DOHH2 (cell line): ENCODE measurements at regions not wholly inside any gene's neighbourhood (a gene's known extent, or its start where the extent isn't known, plus 50 kb on each side); places are given as distances from the start of the nearest gene placed in this dataset.

ENCODE experiments used
- H3F3A ChIP-seq: fragments of 200-600 bp; sonication (generic), shearing (Covaris generic); 2 replicates; pipeline ENCODE4 v1.6.0; 2016; ENCODE audit warnings: antibody characterized with exemption, mild to moderate bottlenecking; ENCODE audit not compliant: control insufficient read depth, insufficient read depth
- H3K27ac ChIP-seq: fragments of 200-600 bp; sonication (generic); 2 replicates; pipeline ENCODE4 v1.5.1; 2014; ENCODE audit warnings: low read depth, mild to moderate bottlenecking, low read length, moderate library complexity
- H3K27me3 ChIP-seq: fragments of 200-600 bp; sonication (generic); 2 replicates; pipeline ENCODE4 v1.6.1; 2014; ENCODE audit warnings: mild to moderate bottlenecking, low read length, mixed read lengths; ENCODE audit not compliant: control insufficient read depth
- H3K36me3 ChIP-seq: fragments of 200-600 bp; sonication (generic); 2 replicates; pipeline ENCODE4 v1.6.1; 2014; ENCODE audit warnings: mild to moderate bottlenecking, low read length, moderate library complexity, mixed read lengths; ENCODE audit not compliant: control insufficient read depth
- H3K4me1 ChIP-seq: fragments of 200-600 bp; sonication (generic); 2 replicates; pipeline ENCODE4 v1.6.1; 2014; ENCODE audit warnings: mild to moderate bottlenecking, low read length, mixed read lengths; ENCODE audit not compliant: control insufficient read depth
- H3K4me2 ChIP-seq: fragments of 200-600 bp; sonication (generic); 2 replicates; pipeline ENCODE4 v1.6.0; 2014; ENCODE audit warnings: mild to moderate bottlenecking, low read length, moderate library complexity
- H3K4me3 ChIP-seq: fragments of 200-600 bp; sonication (generic); 2 replicates; pipeline ENCODE4 v1.5.1; 2014; ENCODE audit warnings: mild to moderate bottlenecking, low read length, mixed read lengths
- H3K79me2 ChIP-seq: fragments of 200-600 bp; sonication (generic); 2 replicates; pipeline ENCODE4 v1.6.1; 2014; ENCODE audit warnings: mild to moderate bottlenecking, low read length, mixed read lengths; ENCODE audit not compliant: control insufficient read depth
- H3K9me2 ChIP-seq: fragments of 200-600 bp; sonication (generic); replicated peaks from 2 replicates; pipeline ENCODE4 v1.6.1; 2014; ENCODE audit warnings: mild to moderate bottlenecking, low read length, mixed read lengths; ENCODE audit not compliant: control insufficient read depth
- H3K9me3 ChIP-seq: fragments of 200-600 bp; sonication (generic); 2 replicates; pipeline ENCODE4 v1.6.1; 2014; ENCODE audit warnings: antibody characterized with exemption, low read length, mixed read lengths; ENCODE audit not compliant: control insufficient read depth, insufficient read depth
- H4K20me1 ChIP-seq: fragments of 200-600 bp; sonication (generic); 2 replicates; pipeline ENCODE4 v1.6.0; 2014; ENCODE audit warnings: low read depth, mild to moderate bottlenecking, antibody characterized with exemption, low read length, moderate library complexity; ENCODE audit not compliant: control insufficient read depth, insufficient read depth
- CTCF ChIP-seq: fragments of 200-600 bp; sonication (generic); IDR thresholded peaks from one replicate; pipeline ENCODE4 v1.5.1; 2014; ENCODE audit warnings: antibody characterized with exemption, mild to moderate bottlenecking, low read depth, low read length; ENCODE audit not compliant: poor library complexity, severe bottlenecking
- EZH2phosphoT487 ChIP-seq: fragments of 200-600 bp; sonication (generic); IDR thresholded peaks from 2 replicates; pipeline ENCODE4 v1.6.1; 2017; ENCODE audit warnings: borderline replicate concordance, mild to moderate bottlenecking, antibody characterized with exemption, low read length, moderate library complexity, mixed read lengths

GRCh38 chr2:236916181-236916580 is 169.5 kb upstream of the COPS8 start:
- no peaks in the 10 kb centered on the region for H3K9me3 ChIP-seq
- H4K20me1 ChIP-seq = no peaks in the 10 kb centered on the region
- no peak overlapping the region for H3K4me2 ChIP-seq
- no peaks in the 10 kb centered on the region for H3K36me3 ChIP-seq
- H3K27me3 ChIP-seq = no peaks in the 10 kb centered on the region; the same call in 1 of the 2 replicates
- H3K27ac ChIP-seq = no peak overlapping the region
- no peaks in the 10 kb centered on the region for H3F3A ChIP-seq
- no peaks in the 10 kb centered on the region for H3K79me2 ChIP-seq
- no peak overlapping the region for H3K4me3 ChIP-seq
- no peaks in the 10 kb centered on the region for H3K9me2 ChIP-seq
- no peak for TF ChIP-seq CTCF
- no peak for TF ChIP-seq EZH2phosphoT487
- H3K4me1 ChIP-seq = no peaks in the 10 kb centered on the region; the same call in 1 of the 2 replicates

- Histone ChIP-seq H3K4me2 (no peak overlapping the region), H4K20me1 (no peaks in the 10 kb centered on the region), H3K4me3 (no peak overlapping the region), H3K27me3 (no peaks in the 10 kb centered on the region; the same call in 1 of the 2 replicates), H3K27ac (no peak overlapping the region), H3K79me2 (no peaks in the 10 kb centered on the region), H3K4me1 (no peaks in the 10 kb centered on the region; the same call in 1 of the 2 replicates), H3F3A (no peaks in the 10 kb centered on the region), H3K9me3 (no peaks in the 10 kb centered on the region), H3K9me2 (no peaks in the 10 kb centered on the region), H3K36me3 (no peaks in the 10 kb centered on the region)
- TF ChIP-seq EZH2phosphoT487 (no peak), CTCF (no peak)
Observed at GRCh38 chr2:236916651-236917050, 169.0 kb upstream of the COPS8 start.

GRCh38 chr2:236917164-236917563 is 168.5 kb upstream of the COPS8 start:
- Histone ChIP-seq H3K27me3 (no peaks in the 10 kb centered on the region; the same call in 1 of the 2 replicates), H3K79me2 (no peaks in the 10 kb centered on the region), H3F3A (no peaks in the 10 kb centered on the region), H3K4me3 (no peak overlapping the region), H3K4me1 (no peaks in the 10 kb centered on the region; the same call in 1 of the 2 replicates), H3K36me3 (no peaks in the 10 kb centered on the region), H3K27ac (no peak overlapping the region), H3K9me2 (no peaks in the 10 kb centered on the region), H3K9me3 (no peaks in the 10 kb centered on the region), H3K4me2 (no peak overlapping the region), H4K20me1 (no peaks in the 10 kb centered on the region)
- no peak for TF ChIP-seq CTCF
- TF ChIP-seq EZH2phosphoT487 = no peak
